Occipital lobe (tissue), 1 donor: ENCODE measurements at regions not wholly inside any gene's neighbourhood (a gene's known extent, or its start where the extent isn't known, plus 50 kb on each side); places are given as distances from the start of the nearest gene placed in this dataset.
A peak's percentile ranks its signal among the peaks of the same experiment; 100 is the strongest.

Source experiments
- DNase-seq: peaks from one replicate; lab custom pipeline; 2025; lab: John Stamatoyannopoulos, UW

GRCh38 chr19:46546194-46546896 is 50.7 kb upstream of the PNMA8B start:
- peak; percentile 7 for DNase-seq

- DNase-seq, result no peak
Observed at GRCh38 chr19:46550684-46551083, 50.4 kb upstream of the CALM3 start.

- no peak for DNase-seq
Observed at GRCh38 chr19:46551164-46551563, 50.0 kb upstream of the CALM3 start.
